ENCODE measurements at regions not wholly inside any gene's neighbourhood (a gene's known extent, or its start where the extent isn't known, plus 50 kb on each side); places are given as distances from the start of the nearest gene placed in this dataset.

- BruUV-seq (replicated peaks) = no TSS peak
- ChIA-PET POLR2A (ENCODE audit: low non-redundant PET) (interaction anchor here (0.7 kb wide), 1 partner anchor 373 kb away, joined by 3 read pairs; no protein-coding TSS in a partner anchor), CTCF (no interaction called here)
- TF ChIP-seq EZH2 (IDR thresholded peaks at IDR 0.05; ENCODE audit: borderline replicate concordance, low read depth, low read length, poor library complexity, severe bottlenecking) (no peak), CTCF (conservative IDR thresholded peaks at IDR 0.05; ENCODE audit: low read depth, low read length) (no peak)
- DNase-seq (ENCODE audit: low spot score) = no peak
- H3K4me3 ChIP-seq (ENCODE audit: low read depth, low read length, poor library complexity, severe bottlenecking) = no peak overlapping the region
- H3K27me3 ChIP-seq (replicated peaks; ENCODE audit: insufficient read depth, low read depth, low read length, poor library complexity) = no peaks in the 10 kb centered on the region
- no peaks in the 10 kb centered on the region for H3K9me3 ChIP-seq (ENCODE audit: low read depth, low read length, poor library complexity, severe bottlenecking)
- H3K36me3 ChIP-seq (ENCODE audit: insufficient read depth, low read length, poor library complexity, severe bottlenecking) = no peaks in the 10 kb centered on the region
- H3K27ac ChIP-seq (ENCODE audit: low read depth, low read length, poor library complexity, severe bottlenecking) = no peak overlapping the region
- intact Hi-C loops (cut with micrococcal nuclease; ENCODE audit: unreplicated experiment) = no loop called here
- H3K4me1 ChIP-seq (ENCODE audit: insufficient read depth, low read length, poor library complexity, severe bottlenecking) = no peaks in the 10 kb centered on the region
Measured at GRCh38 chr4:66451741-66452140, 781.5 kb upstream of the EPHA5 start.

- Histone ChIP-seq H3K4me3 (ENCODE audit: low read depth, low read length, poor library complexity, severe bottlenecking) (no peak overlapping the region), H3K27ac (ENCODE audit: low read depth, low read length, poor library complexity, severe bottlenecking) (no peak overlapping the region), H3K27me3 (replicated peaks; ENCODE audit: insufficient read depth, low read depth, low read length, poor library complexity) (no peaks in the 10 kb centered on the region), H3K9me3 (ENCODE audit: low read depth, low read length, poor library complexity, severe bottlenecking) (no peaks in the 10 kb centered on the region), H3K4me1 (ENCODE audit: insufficient read depth, low read length, poor library complexity, severe bottlenecking) (no peaks in the 10 kb centered on the region), H3K36me3 (ENCODE audit: insufficient read depth, low read length, poor library complexity, severe bottlenecking) (no peaks in the 10 kb centered on the region)
- BruUV-seq (replicated peaks) = no TSS peak
- TF ChIP-seq EZH2 (IDR thresholded peaks at IDR 0.05; ENCODE audit: borderline replicate concordance, low read depth, low read length, poor library complexity, severe bottlenecking) = no peak
- ChIA-PET POLR2A (ENCODE audit: low non-redundant PET) (no interaction called here), CTCF (no interaction called here)
- intact Hi-C loops (cut with micrococcal nuclease; ENCODE audit: unreplicated experiment) = no loop called here
- DNase-seq (ENCODE audit: low spot score) = no peak
Measured at GRCh38 chr4:66443008-66443407, 772.7 kb upstream of the EPHA5 start.

- no TSS peak for BruUV-seq (replicated peaks)
- no peaks in the 10 kb centered on the region for H3K27me3 ChIP-seq (replicated peaks; ENCODE audit: insufficient read depth, low read depth, low read length, poor library complexity)
- no peak overlapping the region for H3K4me3 ChIP-seq (ENCODE audit: low read depth, low read length, poor library complexity, severe bottlenecking)
- intact Hi-C loops (cut with micrococcal nuclease; ENCODE audit: unreplicated experiment) = no loop called here
- POLR2A ChIA-PET (ENCODE audit: low non-redundant PET) = no interaction called here
- CTCF ChIA-PET = no interaction called here
- H3K9me3 ChIP-seq (ENCODE audit: low read depth, low read length, poor library complexity, severe bottlenecking) = no peaks in the 10 kb centered on the region
- no peaks in the 10 kb centered on the region for H3K4me1 ChIP-seq (ENCODE audit: insufficient read depth, low read length, poor library complexity, severe bottlenecking)
- no peak overlapping the region for H3K27ac ChIP-seq (ENCODE audit: low read depth, low read length, poor library complexity, severe bottlenecking)
- no peak for DNase-seq (ENCODE audit: low spot score)
- no peak for TF ChIP-seq EZH2 (IDR thresholded peaks at IDR 0.05; ENCODE audit: borderline replicate concordance, low read depth, low read length, poor library complexity, severe bottlenecking)
- no peak for TF ChIP-seq CTCF (conservative IDR thresholded peaks at IDR 0.05; ENCODE audit: low read depth, low read length)
- no peaks in the 10 kb centered on the region for H3K36me3 ChIP-seq (ENCODE audit: insufficient read depth, low read length, poor library complexity, severe bottlenecking)
Measured at GRCh38 chr4:66439508-66439907, 769.2 kb upstream of the EPHA5 start.

GRCh38 chr4:66433706-66434105, 763.4 kb upstream of the EPHA5 start:
- intact Hi-C loops (cut with micrococcal nuclease; ENCODE audit: unreplicated experiment) = no loop called here
- no peak for TF ChIP-seq CTCF (conservative IDR thresholded peaks at IDR 0.05; ENCODE audit: low read depth, low read length)
- TF ChIP-seq EZH2 (IDR thresholded peaks at IDR 0.05; ENCODE audit: borderline replicate concordance, low read depth, low read length, poor library complexity, severe bottlenecking) = no peak
- Histone ChIP-seq H3K36me3 (ENCODE audit: insufficient read depth, low read length, poor library complexity, severe bottlenecking) (no peaks in the 10 kb centered on the region), H3K4me3 (ENCODE audit: low read depth, low read length, poor library complexity, severe bottlenecking) (no peak overlapping the region), H3K4me1 (ENCODE audit: insufficient read depth, low read length, poor library complexity, severe bottlenecking) (no peaks in the 10 kb centered on the region), H3K27me3 (replicated peaks; ENCODE audit: insufficient read depth, low read depth, low read length, poor library complexity) (no peaks in the 10 kb centered on the region), H3K27ac (ENCODE audit: low read depth, low read length, poor library complexity, severe bottlenecking) (no peak overlapping the region), H3K9me3 (ENCODE audit: low read depth, low read length, poor library complexity, severe bottlenecking) (no peaks in the 10 kb centered on the region)
- no TSS peak for BruUV-seq (replicated peaks)
- DNase-seq (ENCODE audit: low spot score) = no peak
- CTCF ChIA-PET = no interaction called here
- POLR2A ChIA-PET (ENCODE audit: low non-redundant PET) = no interaction called here
